DND-41 (cell line): ENCODE measurements at regions not wholly inside any gene's neighbourhood (a gene's known extent, or its start where the extent isn't known, plus 50 kb on each side); places are given as distances from the start of the nearest gene placed in this dataset.

Experiments used
- EZH2 ChIP-seq: IDR thresholded peaks from 3 replicates; pipeline ENCODE4 v1.6.1; 2012; ENCODE audit warnings: borderline replicate concordance, low read depth, mild to moderate bottlenecking, moderate library complexity, low read length, inconsistent platforms; ENCODE audit not compliant: severe bottlenecking
- TF ChIP-seq, protein P1 (sequence below): IDR thresholded peaks from 2 replicates; pipeline ENCODE4 v1.5.1; 2012; ENCODE audit warnings: borderline replicate concordance, low read length, moderate library complexity, mild to moderate bottlenecking; ENCODE audit not compliant: poor library complexity, severe bottlenecking; ENCODE audit errors: extremely low read depth

DNA sequence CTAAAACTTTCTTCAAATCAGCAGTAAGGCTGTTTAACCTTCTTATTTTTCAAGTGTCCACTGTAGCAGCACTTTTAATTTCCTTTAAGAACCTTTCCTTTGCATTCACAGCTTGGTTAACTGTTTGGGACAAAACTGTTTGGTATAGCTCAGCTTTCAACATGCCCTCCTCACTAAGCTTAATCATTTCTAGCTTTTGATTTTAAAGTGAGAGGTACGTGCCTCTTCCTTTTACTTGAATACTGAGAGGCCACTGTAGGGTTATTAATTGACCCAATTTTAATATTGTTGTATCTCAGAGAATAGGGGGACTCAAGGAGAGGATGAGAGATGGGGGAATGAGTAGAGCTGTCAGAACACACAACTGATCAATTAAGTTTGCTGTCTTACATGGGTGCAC lies 129.5 kb upstream of the MMS22L start:
- TF ChIP-seq, protein P1, sequence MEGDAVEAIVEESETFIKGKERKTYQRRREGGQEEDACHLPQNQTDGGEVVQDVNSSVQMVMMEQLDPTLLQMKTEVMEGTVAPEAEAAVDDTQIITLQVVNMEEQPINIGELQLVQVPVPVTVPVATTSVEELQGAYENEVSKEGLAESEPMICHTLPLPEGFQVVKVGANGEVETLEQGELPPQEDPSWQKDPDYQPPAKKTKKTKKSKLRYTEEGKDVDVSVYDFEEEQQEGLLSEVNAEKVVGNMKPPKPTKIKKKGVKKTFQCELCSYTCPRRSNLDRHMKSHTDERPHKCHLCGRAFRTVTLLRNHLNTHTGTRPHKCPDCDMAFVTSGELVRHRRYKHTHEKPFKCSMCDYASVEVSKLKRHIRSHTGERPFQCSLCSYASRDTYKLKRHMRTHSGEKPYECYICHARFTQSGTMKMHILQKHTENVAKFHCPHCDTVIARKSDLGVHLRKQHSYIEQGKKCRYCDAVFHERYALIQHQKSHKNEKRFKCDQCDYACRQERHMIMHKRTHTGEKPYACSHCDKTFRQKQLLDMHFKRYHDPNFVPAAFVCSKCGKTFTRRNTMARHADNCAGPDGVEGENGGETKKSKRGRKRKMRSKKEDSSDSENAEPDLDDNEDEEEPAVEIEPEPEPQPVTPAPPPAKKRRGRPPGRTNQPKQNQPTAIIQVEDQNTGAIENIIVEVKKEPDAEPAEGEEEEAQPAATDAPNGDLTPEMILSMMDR, result no peak
- TF ChIP-seq EZH2, result no peak
